Vagina (tissue), 2 donors: ENCODE measurements at regions not wholly inside any gene's neighbourhood (a gene's known extent, or its start where the extent isn't known, plus 50 kb on each side); places are given as distances from the start of the nearest gene placed in this dataset.
"Not testable (repeated sequence)": the region's sequence is repeated elsewhere in the genome, so short reads cannot be mapped to it uniquely, and the experiment has no call there.

Source experiments
- CTCF ChIP-seq, 3 experiments: fragments of 450-650 bp in 2 of 3; fragments of 200-600 bp in 1 of 3; sonication (generic) in 1 of 3; IDR thresholded peaks; one replicate each; pipeline ENCODE4 v1.5.1; 2017 to 2019; ENCODE audit warnings: antibody characterized with exemption in 3 of 3, mild to moderate bottlenecking in 2 of 3, moderate library complexity in 2 of 3
- POLR2A ChIP-seq, 2 donors: fragments of 450-650 bp; IDR thresholded peaks; one replicate each; pipeline ENCODE4 v1.6.1; 2017; ENCODE audit warnings: antibody characterized with exemption in 2 of 2, mild to moderate bottlenecking in 2 of 2, moderate library complexity in 2 of 2

- TF ChIP-seq CTCF, POLR2A (IDR thresholded peaks at IDR 0.05): not testable (repeated sequence)
Observed at GRCh38 chr1:188182063-188182462, 1353.3 kb downstream of the PLA2G4A start.
